ENCODE measurements at regions not wholly inside any gene's neighbourhood (a gene's known extent, or its start where the extent isn't known, plus 50 kb on each side); places are given as distances from the start of the nearest gene placed in this dataset.
A peak's percentile ranks its signal among the peaks of the same experiment; 100 is the strongest.
"Not testable (repeated sequence)": the region's sequence is repeated elsewhere in the genome, so short reads cannot be mapped to it uniquely, and the experiment has no call there.

GRCh38 chr5:113652161-113652560 is 138.7 kb downstream of the YTHDC2 start:
- no peak for DNase-seq (ENCODE audit: low spot score)

- no peak for DNase-seq (ENCODE audit: low spot score)
Measured at GRCh38 chr5:113654828-113655227, 141.3 kb downstream of the YTHDC2 start.

DNA sequence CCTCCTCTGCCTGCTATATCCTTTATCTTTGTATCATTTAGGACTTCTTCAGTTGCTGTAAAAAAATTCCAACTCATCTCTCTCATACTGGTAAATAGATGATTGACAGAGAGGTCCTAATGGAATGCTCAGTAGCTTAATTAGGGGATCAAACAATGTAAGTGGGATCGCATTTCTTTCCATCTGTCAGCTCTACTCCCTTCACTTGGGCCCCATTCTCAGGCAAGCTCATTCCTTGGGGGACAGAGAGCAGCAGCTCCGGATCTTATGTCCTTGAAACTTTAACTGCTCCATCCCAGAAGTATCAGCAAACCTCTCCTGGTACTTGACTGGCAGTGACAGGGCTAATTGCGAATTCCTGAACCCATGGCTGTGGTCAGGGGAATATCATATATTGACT is 146.7 kb downstream of the YTHDC2 start:
- no peak for DNase-seq (ENCODE audit: low spot score)

DNA sequence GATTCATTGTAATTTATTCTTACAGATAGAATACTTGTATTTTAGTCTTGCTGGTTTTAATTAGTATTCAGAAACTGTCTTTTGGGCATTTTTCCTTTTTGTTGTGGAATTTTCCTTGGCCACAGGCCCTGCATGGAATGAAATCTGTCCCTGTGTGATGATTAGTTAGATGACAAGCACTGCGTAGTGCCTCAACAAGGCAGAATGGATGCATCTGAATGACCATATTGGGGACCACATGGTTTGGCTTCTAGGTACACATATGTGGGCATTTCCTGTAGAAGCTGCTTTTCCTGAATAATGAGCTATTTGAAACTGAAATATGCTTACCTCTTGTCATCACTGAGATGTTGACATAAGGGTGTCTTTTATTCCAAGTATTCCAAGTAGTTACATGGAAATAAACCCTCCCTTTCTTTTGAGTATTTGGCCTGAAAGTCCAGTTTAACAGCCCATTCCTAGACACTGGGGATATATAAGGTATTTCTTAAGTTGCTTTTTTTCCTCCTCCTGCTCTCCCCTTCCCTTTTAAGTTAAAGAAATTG is 147.3 kb downstream of the YTHDC2 start:
- no peak for DNase-seq (ENCODE audit: low spot score)

DNA sequence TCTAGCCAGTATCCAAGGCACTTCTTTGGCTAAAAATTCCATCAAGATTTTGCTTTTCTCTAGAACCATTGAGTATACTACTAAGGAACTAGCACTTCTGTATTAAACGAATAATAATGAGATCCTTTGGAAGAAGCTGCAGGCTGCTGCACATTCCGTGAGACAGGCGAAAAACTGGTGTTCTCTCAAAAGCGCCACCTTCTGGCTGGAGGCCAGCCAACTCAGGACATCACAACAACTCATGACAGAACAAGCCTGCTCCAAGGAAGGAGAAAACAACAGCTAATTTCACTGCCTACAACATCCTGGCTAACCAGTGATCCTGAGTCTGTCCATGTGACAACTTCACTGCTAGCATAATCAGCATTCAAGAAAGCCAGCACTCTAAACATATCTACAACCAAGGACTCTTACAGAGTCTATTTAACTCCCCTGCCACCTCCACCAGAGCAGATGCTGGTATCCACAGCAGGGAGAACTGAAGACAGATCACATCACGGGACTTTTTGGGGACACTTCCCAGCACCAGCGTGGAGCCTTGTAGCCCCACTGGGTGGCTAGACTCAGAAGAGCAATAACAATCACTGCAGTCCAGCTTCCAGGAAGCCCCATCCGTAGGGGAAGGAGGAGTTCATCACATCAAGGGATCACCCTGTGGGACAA is 150.5 kb downstream of the YTHDC2 start:
- DNase-seq (ENCODE audit: low spot score) = peak; percentile 26

DNA sequence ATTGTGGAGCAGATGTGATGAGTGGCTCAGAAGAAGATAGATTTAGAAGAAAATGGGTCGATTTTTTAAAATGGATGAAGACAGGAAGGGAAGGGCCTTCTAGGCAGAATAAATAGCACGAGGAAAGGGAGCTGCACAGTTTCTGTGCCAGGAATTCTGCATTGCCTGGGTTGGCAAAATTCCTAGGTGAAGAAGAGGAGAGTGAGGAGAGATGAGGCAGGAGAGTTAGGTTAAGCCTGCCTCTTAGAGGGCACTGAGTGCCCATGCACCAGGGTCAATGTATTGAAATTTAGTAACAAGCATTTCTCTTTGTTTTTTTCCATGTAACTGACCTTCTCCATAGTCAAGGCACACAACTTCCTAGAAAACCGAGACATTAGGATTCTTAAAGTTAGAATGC is 159.5 kb downstream of the YTHDC2 start:
- DNase-seq (ENCODE audit: low spot score) = no peak

DNA sequence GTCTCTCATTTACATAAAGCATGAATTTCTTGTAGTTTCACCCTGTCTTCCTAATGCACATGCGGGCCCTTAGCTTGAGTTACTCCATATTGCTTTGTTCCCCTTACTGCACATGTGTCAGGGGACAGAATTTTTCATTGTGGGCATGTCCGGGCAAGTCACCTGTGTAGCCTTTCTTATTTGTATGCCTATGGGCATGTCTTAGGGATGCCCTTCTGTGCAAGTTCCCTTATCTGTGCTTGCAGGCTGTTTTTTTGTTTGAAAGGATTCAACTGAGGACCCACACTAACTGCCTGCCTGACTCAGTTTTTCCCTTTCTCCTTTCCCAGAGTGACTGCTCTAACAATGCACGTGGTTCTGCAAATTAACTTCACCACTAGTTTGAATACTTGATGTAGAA is 161.7 kb downstream of the YTHDC2 start:
- no peak for DNase-seq (ENCODE audit: low spot score)

GRCh38 chr5:113678202-113678601 is 164.7 kb downstream of the YTHDC2 start:
- DNase-seq (ENCODE audit: low spot score) = no peak

GRCh38 chr5:113678924-113679575 is 165.6 kb downstream of the YTHDC2 start:
- peak; percentile 81 for DNase-seq (ENCODE audit: low spot score)

GRCh38 chr5:113680534-113680933 is 167.0 kb downstream of the YTHDC2 start:
- DNase-seq (ENCODE audit: low spot score) = no peak

GRCh38 chr5:113682497-113683136 is 169.1 kb downstream of the YTHDC2 start:
- peak; percentile 41 for DNase-seq (ENCODE audit: low spot score)

DNA sequence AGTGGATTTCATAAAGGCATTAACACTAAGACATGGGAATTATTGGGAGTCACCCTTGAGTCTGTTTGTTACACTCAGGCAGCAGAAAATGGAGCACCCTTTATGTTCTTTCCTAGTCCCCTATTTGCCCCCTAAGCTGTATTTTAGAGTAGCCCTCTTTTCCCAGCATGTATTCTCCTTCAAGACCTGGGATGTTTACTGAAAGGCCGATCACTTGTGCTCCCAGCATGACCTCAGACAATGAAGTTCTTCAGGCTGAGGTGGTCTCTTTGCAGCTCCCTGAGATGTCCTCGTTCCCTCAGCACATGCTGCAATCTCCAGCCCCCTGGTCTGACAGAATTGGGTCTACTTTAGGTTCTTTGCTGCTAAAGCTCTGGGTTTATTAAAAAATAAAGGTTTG is 169.7 kb downstream of the YTHDC2 start:
- DNase-seq (ENCODE audit: low spot score) = no peak

DNA sequence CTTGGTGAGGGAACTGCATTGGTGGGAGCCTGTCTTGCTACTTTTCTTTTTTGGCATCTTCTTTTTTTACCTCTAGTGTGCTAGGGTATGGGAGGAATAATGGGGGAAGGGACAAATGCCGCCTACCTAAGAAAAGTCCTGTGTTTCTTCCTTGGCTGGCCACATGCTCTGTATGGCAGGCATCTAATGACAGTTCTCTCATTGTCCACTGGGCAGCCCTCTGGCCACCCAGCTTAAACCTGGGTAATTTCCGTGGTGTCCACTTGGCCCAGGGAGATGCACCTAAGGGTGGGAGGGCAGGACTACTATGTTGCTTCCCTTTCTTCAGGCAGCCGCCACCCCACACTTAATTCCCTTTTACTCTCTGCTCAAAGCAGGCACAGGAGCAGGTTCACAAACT is 173.1 kb downstream of the YTHDC2 start:
- no peak for DNase-seq (ENCODE audit: low spot score)

DNA sequence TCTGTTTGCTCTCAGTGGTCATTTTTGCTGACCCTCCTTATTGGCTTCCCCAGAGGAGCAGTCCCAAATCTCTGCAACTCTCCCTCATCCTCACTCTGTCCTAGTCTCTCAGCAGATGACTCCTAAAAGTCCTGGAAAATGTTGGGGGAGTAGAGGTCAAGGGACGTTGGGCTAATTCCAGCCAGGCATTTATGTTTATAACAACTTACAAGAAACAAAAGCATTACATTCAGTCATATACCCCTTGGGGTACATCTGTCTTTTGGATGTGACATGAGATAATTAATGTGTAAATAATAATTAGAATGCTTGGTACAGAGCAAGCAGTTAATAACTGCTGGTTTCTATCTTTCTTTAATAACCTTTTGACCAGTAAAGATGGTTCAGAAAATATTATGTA is 176.2 kb downstream of the YTHDC2 start:
- no peak for DNase-seq (ENCODE audit: low spot score)

- DNase-seq (ENCODE audit: low spot score) = no peak
Measured at GRCh38 chr5:113692466-113692865, 179.0 kb downstream of the YTHDC2 start.

- no peak for DNase-seq (ENCODE audit: low spot score)
Measured at GRCh38 chr5:113692891-113693457, 179.5 kb downstream of the YTHDC2 start.

GRCh38 chr5:113693701-113694100 is 180.2 kb downstream of the YTHDC2 start:
- DNase-seq (ENCODE audit: low spot score) = no peak

GRCh38 chr5:113694576-113694975 is 181.1 kb downstream of the YTHDC2 start:
- no peak for DNase-seq (ENCODE audit: low spot score)

GRCh38 chr5:113703266-113703665 is 189.8 kb downstream of the YTHDC2 start:
- DNase-seq (ENCODE audit: low spot score) = no peak

- no peak for DNase-seq (ENCODE audit: low spot score)
Measured at GRCh38 chr5:113705657-113706056, 192.2 kb downstream of the YTHDC2 start.

DNA sequence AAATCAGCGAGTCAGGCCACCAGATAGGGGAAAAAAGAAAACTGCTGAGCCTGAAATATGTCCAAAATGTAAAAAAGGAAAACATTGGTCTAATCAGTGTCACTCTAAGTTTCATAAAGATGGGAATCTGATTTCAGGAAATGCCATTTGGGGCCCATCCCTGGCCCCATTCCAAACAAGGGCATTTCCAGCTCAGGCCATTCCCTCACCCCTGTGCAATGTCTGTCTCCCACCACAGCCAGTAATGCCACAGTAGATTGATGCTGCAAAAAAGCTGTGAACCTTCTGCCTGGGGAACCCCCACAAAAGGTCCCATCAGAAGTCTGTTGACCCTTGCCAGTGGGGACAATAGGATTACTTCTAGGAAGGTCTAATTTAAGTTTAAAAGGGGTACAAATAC is 199.6 kb downstream of the YTHDC2 start:
- no peak for DNase-seq (ENCODE audit: low spot score)

- DNase-seq (ENCODE audit: low spot score) = not testable (repeated sequence)
Measured at GRCh38 chr5:113715921-113716320, 202.4 kb downstream of the YTHDC2 start.

GRCh38 chr5:113719549-113719948 is 206.1 kb downstream of the YTHDC2 start:
- DNase-seq (ENCODE audit: low spot score) = no peak

All from kidney capillary endothelial cell (primary cell).